HG03432 (cell line): ENCODE measurements at regions not wholly inside any gene's neighbourhood (a gene's known extent, or its start where the extent isn't known, plus 50 kb on each side); places are given as distances from the start of the nearest gene placed in this dataset.

Experiments
- ATAC-seq: cut with Tn5 transposase; IDR thresholded peaks from one replicate; pipeline ENCODE4 v1.9.1; 2021; ENCODE audit warnings: mild to moderate bottlenecking, moderate library complexity; ENCODE audit not compliant: unreplicated experiment

DNA sequence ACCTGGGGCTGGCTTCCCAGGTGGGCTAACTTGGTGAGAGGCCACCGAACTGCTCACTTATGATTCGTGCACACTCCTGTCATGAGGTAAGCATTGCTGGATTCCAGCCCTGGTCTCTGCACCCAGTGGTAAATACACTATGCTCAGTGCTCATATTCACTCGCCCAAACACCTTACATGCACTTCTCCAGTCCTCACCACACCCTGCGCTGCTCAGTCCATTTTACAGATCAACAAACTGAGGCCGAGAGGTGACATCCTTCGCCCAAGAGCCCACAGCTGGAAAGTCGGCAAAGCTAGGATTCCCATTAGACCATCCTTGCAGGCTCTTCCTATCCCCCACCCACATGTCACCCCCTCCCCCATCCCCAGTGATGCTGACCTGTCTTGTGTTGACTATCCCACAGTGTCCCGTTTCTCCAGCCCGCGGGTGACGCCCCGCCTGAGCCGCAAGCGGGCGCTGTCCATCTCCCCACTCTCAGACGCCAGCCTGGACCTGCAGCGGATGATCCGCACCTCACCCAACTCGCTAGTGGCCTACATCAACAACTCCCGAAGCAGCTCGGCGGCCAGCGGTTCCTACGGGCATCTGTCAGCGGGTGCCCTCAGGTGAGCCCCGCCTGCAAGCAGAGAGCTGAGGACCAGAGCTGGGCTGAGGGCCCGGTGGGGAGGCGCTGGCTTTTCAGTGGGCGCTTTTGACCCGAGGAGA, 232.8 kb downstream of the GLI2 start:
- ATAC-seq: no peak

DNA sequence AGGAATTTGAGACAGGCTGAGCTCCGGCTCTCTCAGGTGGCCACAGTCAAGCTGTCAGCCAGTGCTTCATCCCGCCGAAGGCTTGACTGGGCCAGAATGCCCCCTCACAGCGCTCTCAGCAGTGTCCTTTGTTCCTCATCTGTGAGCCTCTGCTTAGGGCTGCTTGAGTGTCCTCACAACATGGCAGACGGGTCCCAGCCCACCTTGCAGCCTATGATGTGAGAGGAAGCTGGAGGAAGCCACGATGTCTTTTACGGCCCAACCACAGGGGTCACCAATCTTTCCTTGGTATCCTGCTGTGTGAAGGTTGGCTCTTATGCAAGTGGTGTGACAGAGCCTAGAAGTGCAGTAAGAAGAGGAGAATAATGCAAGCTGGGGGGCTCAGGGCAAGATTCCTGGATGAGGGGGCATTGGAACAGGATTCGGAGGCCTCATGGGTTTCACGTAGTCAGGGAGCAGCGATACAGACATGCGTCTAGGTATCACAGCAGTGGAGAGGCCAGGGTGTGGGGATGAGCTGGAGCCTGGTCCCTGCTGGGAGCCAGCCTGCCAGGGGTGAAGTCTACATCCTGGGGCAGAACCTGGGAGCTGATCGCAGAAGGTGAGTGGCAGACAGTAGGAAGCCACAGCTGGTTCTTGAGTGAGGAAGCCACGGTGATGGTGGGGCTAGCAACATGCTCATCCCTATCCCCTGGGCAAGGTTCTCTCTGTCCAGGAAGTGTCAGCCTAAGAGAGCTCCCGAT, 234.1 kb downstream of the GLI2 start:
- no peak for ATAC-seq

DNA sequence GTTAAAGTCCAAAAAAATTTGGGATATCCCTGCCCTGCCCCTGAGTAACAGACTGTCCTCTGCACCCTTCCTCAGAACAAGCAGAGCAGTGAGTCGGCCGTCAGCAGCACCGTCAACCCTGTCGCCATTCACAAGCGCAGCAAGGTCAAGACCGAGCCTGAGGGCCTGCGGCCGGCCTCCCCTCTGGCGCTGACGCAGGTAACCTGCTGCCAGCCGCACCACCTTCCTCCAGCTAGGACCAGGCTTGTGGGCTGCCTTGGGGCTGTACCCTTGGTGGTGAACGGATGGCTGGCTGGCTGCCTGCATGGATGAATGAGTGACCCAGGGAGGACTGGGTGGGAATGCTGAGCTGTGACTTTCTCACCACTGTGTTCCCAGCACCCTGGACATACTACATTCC, 236.2 kb downstream of the GLI2 start:
- no peak for ATAC-seq

DNA sequence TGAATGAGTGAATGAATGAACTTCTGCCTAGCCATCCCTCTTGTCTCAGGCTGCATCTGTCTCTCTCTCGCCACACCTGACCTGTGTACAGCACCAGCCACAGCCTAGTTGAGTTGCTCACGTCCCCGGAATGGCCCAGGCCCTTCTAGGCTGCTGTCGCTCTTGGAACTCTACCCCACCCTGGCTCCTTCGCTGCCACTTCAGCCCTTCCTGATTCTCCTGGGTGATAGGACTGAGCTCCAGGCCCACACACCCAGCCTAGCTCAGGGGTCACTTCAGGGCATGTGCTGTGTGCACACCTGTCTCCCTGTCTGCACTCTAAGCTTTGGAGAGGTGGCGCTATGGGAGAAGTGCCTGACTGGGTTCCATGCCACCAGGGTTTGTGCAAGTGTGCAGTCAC, 236.6 kb downstream of the GLI2 start:
- no peak for ATAC-seq

DNA sequence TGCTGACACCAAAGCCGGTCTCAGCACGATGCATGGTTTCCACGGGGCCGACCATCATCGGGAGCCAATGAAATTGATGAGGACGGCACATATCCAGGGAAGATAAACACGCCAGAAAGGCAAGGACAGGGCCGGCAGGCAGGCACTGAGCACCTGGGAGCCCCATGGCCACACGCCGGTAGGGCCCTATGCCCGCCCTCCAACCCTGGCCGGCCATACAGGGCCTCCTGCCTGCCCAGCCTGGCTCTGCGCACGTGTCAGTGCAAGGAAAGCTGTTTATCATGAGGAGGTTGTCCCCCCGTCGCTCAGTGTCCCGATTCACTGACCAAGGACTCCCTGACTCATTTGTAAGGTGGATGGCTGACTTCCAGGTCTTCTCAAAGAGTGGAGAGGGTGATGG, 237.5 kb downstream of the GLI2 start:
- no peak for ATAC-seq

DNA sequence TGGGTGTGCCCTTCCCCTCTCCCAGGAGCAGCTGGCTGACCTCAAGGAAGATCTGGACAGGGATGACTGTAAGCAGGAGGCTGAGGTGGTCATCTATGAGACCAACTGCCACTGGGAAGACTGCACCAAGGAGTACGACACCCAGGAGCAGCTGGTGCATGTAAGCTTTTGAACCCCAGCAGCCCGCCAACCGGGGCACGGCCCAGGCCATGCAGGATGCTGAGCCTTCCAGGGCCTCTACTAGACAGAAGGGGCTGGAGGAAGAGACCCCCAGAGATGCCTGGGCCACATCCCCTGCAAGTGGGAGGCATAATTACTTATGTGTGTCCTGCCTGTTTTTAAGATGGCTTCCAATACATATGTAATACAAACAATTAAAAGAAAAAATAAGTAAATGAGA, 239.3 kb downstream of the GLI2 start:
- ATAC-seq: no peak

DNA sequence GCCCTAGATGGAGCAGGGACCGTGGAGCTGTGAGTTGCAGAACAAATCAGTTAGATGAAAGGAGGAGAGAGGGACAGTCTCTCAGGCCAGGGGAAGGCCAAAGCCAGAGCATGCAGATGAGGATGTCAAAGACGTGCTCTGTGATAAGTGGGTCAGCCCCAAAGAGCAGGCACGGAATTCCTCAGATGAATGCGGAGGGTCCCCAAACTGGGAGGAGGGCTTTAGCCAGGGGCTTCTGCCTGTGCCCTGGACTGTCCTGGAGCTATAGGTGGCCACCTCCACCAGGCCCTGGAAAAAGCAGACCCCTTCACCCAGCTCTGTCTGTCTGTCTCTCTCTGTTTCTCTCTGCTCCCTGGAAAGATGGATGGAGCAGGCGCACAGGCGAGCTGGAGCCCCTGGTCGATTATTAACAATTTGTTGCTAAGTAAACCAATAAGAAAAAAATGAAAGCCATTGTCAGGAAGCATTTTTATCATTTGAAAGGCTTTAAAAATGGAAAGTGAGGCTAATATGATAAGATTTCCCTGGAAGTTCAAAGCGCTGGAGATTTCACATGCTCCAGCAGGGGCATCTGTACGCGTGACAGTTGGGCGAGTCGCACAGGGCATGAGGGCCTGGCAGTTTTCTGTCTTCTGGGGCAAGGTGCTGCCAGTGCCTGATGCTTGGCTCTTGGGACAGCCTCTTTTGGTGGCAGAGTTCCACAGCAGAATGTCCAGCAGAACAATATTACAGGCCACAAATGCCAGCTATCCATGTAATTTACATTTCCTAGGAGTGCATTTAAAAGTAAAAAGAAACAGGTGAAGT, 241.0 kb downstream of the GLI2 start:
- no peak for ATAC-seq

DNA sequence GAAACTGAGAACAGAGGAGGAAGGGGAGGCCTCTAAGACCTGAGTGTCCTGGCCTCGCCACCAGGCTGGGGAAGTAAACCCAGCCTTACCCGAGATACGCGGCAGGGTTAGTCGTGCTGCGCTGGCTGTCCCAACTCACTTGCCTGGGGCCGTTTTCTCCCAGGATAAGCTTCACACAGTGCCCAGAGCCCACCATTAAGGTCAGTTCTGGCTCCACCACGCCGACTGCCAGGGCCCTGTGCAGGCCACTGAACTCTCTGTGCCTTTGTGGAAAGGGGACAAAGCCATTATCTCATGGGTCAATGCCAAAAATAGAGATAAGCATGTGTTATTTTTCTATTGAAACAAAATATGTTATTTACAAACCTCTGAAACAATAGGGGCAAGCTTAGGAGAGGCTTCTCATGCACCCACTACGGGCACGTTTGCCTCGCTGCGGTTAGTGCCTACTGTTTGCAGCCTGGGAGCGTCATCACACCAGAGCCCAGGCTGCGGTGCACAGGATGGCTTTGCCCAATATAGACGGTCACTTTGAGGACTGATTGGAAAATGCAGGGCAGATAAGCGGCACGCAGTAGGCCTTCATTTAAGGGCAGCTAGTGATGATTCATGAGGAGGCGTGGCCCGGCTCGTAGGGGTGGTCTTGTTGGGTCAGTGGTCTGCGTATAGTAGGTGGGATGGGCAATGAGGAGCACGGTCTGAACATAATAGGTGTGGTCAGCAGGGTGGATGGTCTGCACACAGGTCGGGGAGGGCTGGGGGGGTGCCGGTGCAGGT, 242.1 kb downstream of the GLI2 start:
- ATAC-seq: no peak

DNA sequence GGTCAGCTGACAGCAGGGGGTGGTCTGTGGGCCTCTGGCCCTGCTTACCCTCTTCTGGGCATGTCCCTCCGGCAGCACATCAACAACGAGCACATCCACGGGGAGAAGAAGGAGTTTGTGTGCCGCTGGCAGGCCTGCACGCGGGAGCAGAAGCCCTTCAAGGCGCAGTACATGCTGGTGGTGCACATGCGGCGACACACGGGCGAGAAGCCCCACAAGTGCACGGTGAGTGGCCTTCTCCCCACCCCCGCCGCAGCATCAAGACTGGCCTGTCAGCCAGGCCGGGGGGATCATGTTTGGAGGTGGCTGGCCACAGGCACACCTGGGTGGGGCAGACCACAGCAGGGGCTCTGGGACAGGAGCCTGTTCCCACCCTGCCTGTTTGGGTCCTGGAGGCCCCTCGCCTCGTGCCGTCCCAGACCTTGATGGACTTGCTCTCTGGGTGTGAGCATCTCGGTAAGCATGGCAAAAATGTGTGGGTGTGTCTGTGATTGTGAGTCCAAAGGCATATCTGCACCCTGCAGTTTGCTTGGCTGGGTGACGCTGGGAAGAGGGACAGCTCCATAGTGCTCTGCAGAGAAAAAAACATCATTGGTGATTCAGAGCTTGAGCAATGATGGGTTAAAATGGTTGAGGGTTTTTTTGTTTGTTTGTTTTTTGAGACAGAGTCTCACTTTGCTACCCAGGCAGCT, 242.8 kb downstream of the GLI2 start:
- ATAC-seq: no peak

DNA sequence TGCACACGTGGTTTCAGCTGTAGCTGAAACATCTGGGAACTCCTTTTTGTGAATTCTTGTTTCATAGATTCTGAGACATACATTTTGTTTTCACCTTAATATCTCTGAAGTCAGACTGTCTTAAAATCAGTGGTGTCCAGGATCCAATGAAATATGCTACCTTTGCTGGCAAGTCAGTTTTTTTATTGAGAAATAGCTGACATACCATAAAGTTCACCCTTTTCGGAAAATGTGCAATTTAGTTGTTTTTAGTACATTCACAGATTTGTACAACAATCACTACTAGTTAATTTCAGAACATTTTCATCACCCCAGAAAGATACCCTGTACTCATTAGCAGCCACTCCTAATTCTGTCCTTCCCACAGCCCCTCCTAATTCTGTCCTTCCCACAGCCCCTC, 243.7 kb downstream of the GLI2 start:
- no peak for ATAC-seq

DNA sequence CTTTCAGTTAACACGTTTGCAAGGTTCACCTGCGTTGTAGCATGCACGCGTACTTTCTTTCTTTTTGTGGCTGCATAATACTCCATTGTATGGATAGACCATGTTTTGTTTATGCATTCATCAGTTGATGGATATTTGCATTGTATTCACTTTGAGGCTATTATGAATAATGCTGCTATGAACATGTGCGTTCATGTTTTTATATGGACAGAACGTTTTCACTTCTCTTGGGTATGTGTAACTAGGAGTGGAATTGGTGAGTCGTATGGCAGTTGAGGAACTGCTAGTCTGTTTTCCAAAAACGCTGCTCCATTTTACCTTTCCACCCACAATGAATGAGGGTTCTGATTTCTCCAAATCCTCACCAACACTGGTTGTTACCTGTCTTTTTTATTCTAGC, 244.3 kb downstream of the GLI2 start:
- no peak for ATAC-seq

DNA sequence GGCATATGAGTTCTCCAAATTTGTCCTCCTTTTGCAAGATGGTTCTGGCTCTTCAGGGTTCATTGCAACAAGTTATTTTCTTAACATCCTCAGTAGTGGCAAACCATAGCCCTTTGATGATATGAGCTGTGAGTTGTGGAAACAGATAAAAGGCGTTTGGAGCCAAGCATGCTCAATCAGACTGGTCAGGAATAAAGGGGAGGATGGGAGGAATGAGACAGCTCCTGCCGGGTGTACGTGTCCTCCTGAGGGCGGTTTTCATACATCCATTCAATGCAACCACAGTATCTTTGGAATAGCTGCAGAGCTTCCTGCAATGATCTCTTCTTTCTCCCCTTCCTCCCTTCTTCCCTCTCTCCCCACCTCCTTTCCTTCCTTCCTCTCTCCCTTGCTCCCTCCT, 245.8 kb downstream of the GLI2 start:
- ATAC-seq: no peak

DNA sequence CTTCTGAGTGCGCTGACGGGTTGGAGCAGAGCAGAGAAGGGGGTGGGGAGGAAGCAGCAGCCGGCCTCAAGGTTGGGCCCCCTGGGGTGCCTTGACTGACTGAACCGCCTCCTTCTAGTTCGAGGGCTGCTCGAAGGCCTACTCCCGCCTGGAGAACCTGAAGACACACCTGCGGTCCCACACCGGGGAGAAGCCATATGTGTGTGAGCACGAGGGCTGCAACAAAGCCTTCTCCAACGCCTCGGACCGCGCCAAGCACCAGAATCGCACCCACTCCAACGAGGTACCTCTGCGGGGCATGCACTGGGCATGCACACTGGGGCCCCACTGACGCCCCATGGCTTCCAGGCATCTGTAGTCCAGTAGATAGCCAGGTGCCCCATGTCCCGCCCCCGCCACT, 246.9 kb downstream of the GLI2 start:
- no peak for ATAC-seq

DNA sequence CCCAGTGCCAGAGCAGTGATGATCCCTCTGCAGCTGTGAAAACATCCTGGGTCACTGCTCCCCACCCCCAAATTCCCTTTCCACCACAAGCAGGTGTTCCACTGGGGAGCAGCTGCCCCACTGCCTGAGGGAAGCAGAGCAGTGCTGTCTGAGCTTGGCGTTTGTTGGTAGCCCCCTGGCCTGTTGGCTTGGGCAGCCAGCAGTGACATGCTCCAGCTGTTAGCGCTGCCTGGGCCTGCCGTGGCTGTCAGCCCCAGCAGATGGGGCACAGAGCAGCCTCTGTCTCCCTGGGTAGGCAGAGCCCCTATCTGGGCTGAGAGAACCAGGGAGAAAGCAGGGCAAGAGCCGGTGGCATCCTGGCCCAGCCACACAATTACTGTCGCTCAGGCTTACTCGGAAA, 247.7 kb downstream of the GLI2 start:
- ATAC-seq: no peak

DNA sequence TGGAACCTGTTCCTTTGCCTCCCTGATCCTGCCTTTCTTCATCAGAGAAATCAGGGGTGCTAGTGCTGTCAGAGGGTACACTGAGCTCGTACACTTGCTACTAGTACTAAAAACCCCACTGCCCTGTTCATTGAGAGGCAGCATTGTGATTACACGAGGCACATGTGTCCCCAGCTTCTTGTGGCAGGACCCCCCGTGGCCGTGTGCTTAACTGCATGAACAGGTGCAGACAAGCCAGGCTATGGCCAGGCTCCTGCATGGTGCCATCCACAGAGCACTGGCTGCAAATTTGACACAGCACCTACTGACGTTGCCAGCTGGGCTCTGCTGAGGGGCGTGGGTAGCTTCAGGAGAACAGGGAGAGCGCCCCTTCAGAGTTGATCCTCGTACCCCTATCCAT, 248.4 kb downstream of the GLI2 start:
- ATAC-seq: no peak

DNA sequence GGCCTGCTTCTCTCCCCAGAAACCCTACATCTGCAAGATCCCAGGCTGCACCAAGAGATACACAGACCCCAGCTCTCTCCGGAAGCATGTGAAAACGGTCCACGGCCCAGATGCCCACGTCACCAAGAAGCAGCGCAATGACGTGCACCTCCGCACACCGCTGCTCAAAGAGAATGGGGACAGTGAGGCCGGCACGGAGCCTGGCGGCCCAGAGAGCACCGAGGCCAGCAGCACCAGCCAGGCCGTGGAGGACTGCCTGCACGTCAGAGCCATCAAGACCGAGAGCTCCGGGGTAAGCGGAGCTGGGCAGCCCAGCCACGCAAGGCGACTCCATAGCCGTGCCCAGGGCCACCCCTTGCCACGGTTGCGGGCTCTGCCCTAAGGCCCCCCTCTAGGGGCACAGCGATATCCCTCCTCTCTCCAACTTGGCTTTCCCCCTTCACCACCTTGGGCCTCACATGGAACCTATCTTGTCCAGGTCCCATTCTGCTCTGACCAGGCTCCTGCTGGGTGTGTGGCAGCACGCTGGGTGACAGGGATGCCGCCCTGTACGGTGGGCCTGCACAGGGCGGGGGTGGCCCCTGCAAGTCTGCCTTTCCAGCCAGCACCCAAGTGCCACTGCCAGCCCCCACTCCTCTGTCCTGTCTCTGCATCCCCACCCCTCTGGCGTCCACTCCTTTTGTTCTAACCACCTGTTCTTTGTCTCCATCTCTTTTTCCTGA, 248.9 kb downstream of the GLI2 start:
- ATAC-seq: no peak

DNA sequence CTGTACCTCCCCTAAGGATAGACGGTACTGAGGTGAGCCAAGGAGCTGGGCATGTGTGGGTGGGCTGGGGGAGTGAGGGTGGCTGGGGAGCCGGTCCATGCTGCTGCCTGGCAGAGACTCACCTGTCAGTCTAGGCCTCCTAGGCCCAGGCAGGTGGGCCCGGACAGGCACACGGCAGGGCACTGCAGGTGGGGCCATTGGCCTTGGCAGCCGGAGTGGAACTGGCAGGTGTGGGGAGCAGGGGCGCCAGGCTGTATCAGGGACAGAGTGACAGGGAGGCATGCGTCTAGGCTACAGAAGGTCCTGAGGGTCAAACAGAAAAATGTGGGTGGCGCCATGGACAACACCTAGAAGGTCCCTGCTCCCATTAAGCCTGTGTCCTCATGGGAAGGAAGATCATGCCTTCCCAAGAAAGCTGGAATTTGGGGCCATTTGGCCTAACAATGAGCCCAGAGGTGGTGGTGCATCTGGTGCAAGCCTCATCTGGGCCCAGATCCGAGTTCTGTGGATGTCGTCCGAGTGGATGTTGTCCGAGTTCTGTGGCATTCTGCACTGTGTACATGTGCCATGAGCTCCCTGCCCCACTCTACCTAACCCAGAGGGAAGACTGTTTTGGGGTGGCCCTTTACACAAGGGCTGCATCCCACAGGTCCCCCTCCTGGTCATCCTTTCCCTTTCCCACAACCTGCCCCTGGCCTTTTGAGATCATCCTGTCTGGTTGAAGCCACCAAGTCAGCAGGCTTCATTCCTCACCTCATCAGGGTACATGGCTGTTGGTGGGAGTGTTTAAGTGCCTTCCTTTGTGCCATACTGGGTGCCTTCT, 249.7 kb downstream of the GLI2 start:
- ATAC-seq: no peak

DNA sequence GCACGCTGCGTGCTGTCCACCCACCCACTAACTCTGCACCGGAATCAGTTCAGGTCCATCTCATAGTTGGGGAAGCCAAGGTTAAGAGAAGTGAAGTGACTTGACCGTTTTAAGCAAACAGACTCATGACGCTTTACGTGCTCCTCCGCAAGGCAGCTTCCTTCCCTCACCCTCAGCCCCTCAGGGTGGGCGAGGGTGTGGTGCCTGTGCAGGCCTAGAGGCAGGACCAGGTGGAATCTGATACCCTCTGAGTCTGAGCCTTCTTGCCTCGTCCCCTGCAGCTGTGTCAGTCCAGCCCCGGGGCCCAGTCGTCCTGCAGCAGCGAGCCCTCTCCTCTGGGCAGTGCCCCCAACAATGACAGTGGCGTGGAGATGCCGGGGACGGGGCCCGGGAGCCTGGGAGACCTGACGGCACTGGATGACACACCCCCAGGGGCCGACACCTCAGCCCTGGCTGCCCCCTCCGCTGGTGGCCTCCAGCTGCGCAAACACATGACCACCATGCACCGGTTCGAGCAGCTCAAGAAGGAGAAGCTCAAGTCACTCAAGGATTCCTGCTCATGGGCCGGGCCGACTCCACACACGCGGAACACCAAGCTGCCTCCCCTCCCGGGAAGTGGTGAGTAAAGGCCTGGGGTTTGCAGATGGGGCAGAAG, 250.5 kb downstream of the GLI2 start:
- no peak for ATAC-seq
